VCaP (cell line): ENCODE measurements at regions not wholly inside any gene's neighbourhood (a gene's known extent, or its start where the extent isn't known, plus 50 kb on each side); places are given as distances from the start of the nearest gene placed in this dataset.

ENCODE experiments used
- H3K27ac ChIP-seq: fragments of 450-650 bp; 2 replicates; pipeline ENCODE4 v1.5.1; 2017
- TF ChIP-seq, protein P1 (sequence below): fragments of 450-650 bp; conservative IDR thresholded peaks from 2 replicates; pipeline ENCODE4 v1.5.1; 2017; ENCODE audit warnings: mild to moderate bottlenecking, moderate library complexity

DNA sequence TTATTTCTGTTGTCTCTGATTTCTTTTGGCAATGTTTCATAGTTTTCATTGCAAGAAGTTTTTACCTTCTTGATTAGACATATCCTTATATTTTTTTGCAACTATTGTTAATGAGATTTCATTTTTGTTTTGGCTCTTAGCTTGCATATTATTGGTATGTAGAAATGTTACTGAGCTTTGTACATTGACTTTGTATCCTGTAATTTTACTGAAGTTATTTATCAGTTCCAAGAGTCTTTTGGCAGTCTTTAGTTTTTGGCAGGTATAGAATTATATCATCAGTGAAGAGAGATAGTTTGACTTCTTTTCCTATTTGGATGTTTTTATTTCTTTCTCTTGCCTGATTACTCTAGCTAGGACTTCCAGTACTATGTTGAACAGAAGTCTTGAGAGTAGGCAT is 375.7 kb downstream of the TDRD3 start:
- H3K27ac ChIP-seq, result no peak overlapping the region
- TF ChIP-seq, protein P1, sequence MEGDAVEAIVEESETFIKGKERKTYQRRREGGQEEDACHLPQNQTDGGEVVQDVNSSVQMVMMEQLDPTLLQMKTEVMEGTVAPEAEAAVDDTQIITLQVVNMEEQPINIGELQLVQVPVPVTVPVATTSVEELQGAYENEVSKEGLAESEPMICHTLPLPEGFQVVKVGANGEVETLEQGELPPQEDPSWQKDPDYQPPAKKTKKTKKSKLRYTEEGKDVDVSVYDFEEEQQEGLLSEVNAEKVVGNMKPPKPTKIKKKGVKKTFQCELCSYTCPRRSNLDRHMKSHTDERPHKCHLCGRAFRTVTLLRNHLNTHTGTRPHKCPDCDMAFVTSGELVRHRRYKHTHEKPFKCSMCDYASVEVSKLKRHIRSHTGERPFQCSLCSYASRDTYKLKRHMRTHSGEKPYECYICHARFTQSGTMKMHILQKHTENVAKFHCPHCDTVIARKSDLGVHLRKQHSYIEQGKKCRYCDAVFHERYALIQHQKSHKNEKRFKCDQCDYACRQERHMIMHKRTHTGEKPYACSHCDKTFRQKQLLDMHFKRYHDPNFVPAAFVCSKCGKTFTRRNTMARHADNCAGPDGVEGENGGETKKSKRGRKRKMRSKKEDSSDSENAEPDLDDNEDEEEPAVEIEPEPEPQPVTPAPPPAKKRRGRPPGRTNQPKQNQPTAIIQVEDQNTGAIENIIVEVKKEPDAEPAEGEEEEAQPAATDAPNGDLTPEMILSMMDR, result no peak

GRCh38 chr13:60765700-60766411 is 368.8 kb downstream of the TDRD3 start:
- TF ChIP-seq, protein P1, result no peak
- H3K27ac ChIP-seq, result no peak overlapping the region

- TF ChIP-seq, protein P1, result no peak
- H3K27ac ChIP-seq, result 0 out of 2 replicates have a peak overlapping the region, but pooled peaks have one; percentile 2
These were observed 362.5 kb downstream of the TDRD3 start for GRCh38 chr13:60759499-60759898.

- TF ChIP-seq, protein P1, result no peak
- no peak overlapping the region for H3K27ac ChIP-seq
These were observed 361.6 kb downstream of the TDRD3 start for GRCh38 chr13:60758637-60759036.

- TF ChIP-seq, protein P1, result no peak
- no peak overlapping the region for H3K27ac ChIP-seq
These were observed 360.6 kb downstream of the TDRD3 start for GRCh38 chr13:60757501-60758215.

- TF ChIP-seq, protein P1, result no peak
These were observed 359.3 kb downstream of the TDRD3 start for GRCh38 chr13:60756306-60756705.

GRCh38 chr13:60755380-60756163 is 358.6 kb downstream of the TDRD3 start:
- 0 out of 2 replicates have a peak overlapping the region, but pooled peaks have one; percentile 5 for H3K27ac ChIP-seq

More at GRCh38 chr13:60756306-60756705, 359.3 kb downstream of the TDRD3 start:
- 0 out of 2 replicates have a peak overlapping the region, but pooled peaks have one; percentile 5 for H3K27ac ChIP-seq

More at GRCh38 chr13:60755380-60756163, 358.6 kb downstream of the TDRD3 start:
- TF ChIP-seq, protein P1, result peak; percentile 54
